Nephron progenitor cell (in vitro differentiated cells): ENCODE measurements at regions not wholly inside any gene's neighbourhood (a gene's known extent, or its start where the extent isn't known, plus 50 kb on each side); places are given as distances from the start of the nearest gene placed in this dataset.
A peak's percentile ranks its signal among the peaks of the same experiment; 100 is the strongest.

Experiments
- DNase-seq: peaks from one replicate; pipeline ENCODE4 v3.0.0; 2021
- H3K27ac Mint-ChIP-seq: 2 replicates; pipeline ENCODE4 v1.8.0; 2021; ENCODE audit warnings: mild to moderate bottlenecking, moderate library complexity, mixed read lengths
- H3K27me3 Mint-ChIP-seq: 2 replicates; pipeline ENCODE4 v1.8.0; 2021; ENCODE audit warnings: mild to moderate bottlenecking, low read depth, mixed read lengths; ENCODE audit not compliant: poor library complexity
- H3K36me3 Mint-ChIP-seq: 2 replicates; pipeline ENCODE4 v1.8.0; 2021; ENCODE audit warnings: low read depth, mixed read lengths
- H3K4me1 Mint-ChIP-seq: 2 replicates; pipeline ENCODE4 v1.8.0; 2021; ENCODE audit warnings: mixed read lengths
- H3K4me3 Mint-ChIP-seq: 2 replicates; pipeline ENCODE4 v1.8.0; 2021; ENCODE audit warnings: mild to moderate bottlenecking, moderate library complexity, mixed read lengths
- H3K9me3 Mint-ChIP-seq: 2 replicates; pipeline ENCODE4 v1.8.0; 2021; ENCODE audit warnings: mild to moderate bottlenecking, moderate library complexity, mixed read lengths
- CTCF ChIP-seq: fragments of 200-600 bp; sonication (generic); IDR thresholded peaks from 2 replicates; pipeline ENCODE4 v1.5.0; 2021; ENCODE audit warnings: antibody characterized with exemption

- Mint-ChIP-seq H3K4me1 (peaks cover 34% of the 10 kb centered on the region), H3K9me3 (peaks cover 27% of the 10 kb centered on the region), H3K27ac (no peak overlapping the region), H3K4me3 (no peak overlapping the region), H3K27me3 (peaks cover 12% of the 10 kb centered on the region), H3K36me3 (no peaks in the 10 kb centered on the region)
- TF ChIP-seq CTCF: no peak
- no peak for DNase-seq
These were observed 159.4 kb upstream of the PITX1 start for GRCh38 chr5:135193213-135194125.

GRCh38 chr5:135192351-135192750 lies 158.3 kb upstream of the PITX1 start:
- Mint-ChIP-seq H3K9me3 (peaks cover 18% of the 10 kb centered on the region), H3K27me3 (peaks cover 12% of the 10 kb centered on the region), H3K36me3 (no peaks in the 10 kb centered on the region), H3K27ac (no peak overlapping the region), H3K4me1 (peaks cover 36% of the 10 kb centered on the region), H3K4me3 (no peak overlapping the region)
- no peak for TF ChIP-seq CTCF
- no peak for DNase-seq

GRCh38 chr5:135191084-135191826 lies 157.2 kb upstream of the PITX1 start:
- Mint-ChIP-seq H3K36me3 (no peaks in the 10 kb centered on the region), H3K27me3 (peaks cover 20% of the 10 kb centered on the region), H3K4me1 (peaks cover 41% of the 10 kb centered on the region), H3K4me3 (peak overlapping the region; percentile 79), H3K9me3 (peaks cover 7% of the 10 kb centered on the region), H3K27ac (no peak overlapping the region)
- peak; percentile 93 for TF ChIP-seq CTCF
- peak; percentile 93 for DNase-seq

GRCh38 chr5:135190416-135191083 lies 156.5 kb upstream of the PITX1 start:
- no peak overlapping the region for H3K27ac Mint-ChIP-seq
- H3K27me3 Mint-ChIP-seq: peaks cover 20% of the 10 kb centered on the region
- no peak for TF ChIP-seq CTCF
- H3K4me1 Mint-ChIP-seq: peaks cover 41% of the 10 kb centered on the region
- no peaks in the 10 kb centered on the region for H3K36me3 Mint-ChIP-seq
- peaks cover 4% of the 10 kb centered on the region for H3K9me3 Mint-ChIP-seq
- DNase-seq: peak; percentile 49
- H3K4me3 Mint-ChIP-seq: peak overlapping the region; percentile 79

GRCh38 chr5:135189024-135189423 lies 155.0 kb upstream of the PITX1 start:
- H3K4me3 Mint-ChIP-seq: no peak overlapping the region

More at GRCh38 chr5:135189024-135189423, 155.0 kb upstream of the PITX1 start:
- Mint-ChIP-seq H3K36me3 (no peaks in the 10 kb centered on the region), H3K27me3 (peaks cover 20% of the 10 kb centered on the region), H3K9me3 (no peaks in the 10 kb centered on the region), H3K4me1 (peaks cover 41% of the 10 kb centered on the region), H3K27ac (no peak overlapping the region)
- TF ChIP-seq CTCF: no peak
- DNase-seq: no peak
